Karpas-422 (cell line): ENCODE measurements at regions not wholly inside any gene's neighbourhood (a gene's known extent, or its start where the extent isn't known, plus 50 kb on each side); places are given as distances from the start of the nearest gene placed in this dataset.
"Not testable (repeated sequence)": the region's sequence is repeated elsewhere in the genome, so short reads cannot be mapped to it uniquely, and the experiment has no call there.

Source experiments
- DNase-seq: peaks from one replicate; pipeline ENCODE4 v3.0.0-alpha.2; 2015
- H2AFZ ChIP-seq: fragments of 200-600 bp; sonication (generic); 2 replicates; pipeline ENCODE4 v1.6.1; 2014; ENCODE audit warnings: antibody characterized with exemption, low read length, mixed read lengths
- H3K27ac ChIP-seq: fragments of 200-600 bp; sonication (generic); 2 replicates; pipeline ENCODE4 v1.5.1; 2014; ENCODE audit warnings: mild to moderate bottlenecking, low read length, moderate library complexity
- H3K27me3 ChIP-seq: fragments of 200-600 bp; sonication (generic); 2 replicates; pipeline ENCODE4 v1.6.1; 2014; ENCODE audit warnings: low read length, mixed read lengths
- H3K36me3 ChIP-seq: fragments of 200-600 bp; sonication (generic); 2 replicates; pipeline ENCODE4 v1.6.1; 2014; ENCODE audit warnings: low read length, mixed read lengths; ENCODE audit not compliant: insufficient read depth
- H3K4me1 ChIP-seq: fragments of 200-600 bp; sonication (generic); 2 replicates; pipeline ENCODE4 v1.6.1; 2014; ENCODE audit warnings: mild to moderate bottlenecking, low read length, mixed read lengths
- H3K4me2 ChIP-seq: fragments of 200-600 bp; sonication (generic); 2 replicates; pipeline ENCODE4 v1.6.1; 2014; ENCODE audit warnings: low read length, low read depth, mild to moderate bottlenecking; ENCODE audit not compliant: poor library complexity, severe bottlenecking
- H3K4me3 ChIP-seq: fragments of 200-600 bp; sonication (generic); 2 replicates; pipeline ENCODE4 v1.5.1; 2014; ENCODE audit warnings: mild to moderate bottlenecking, antibody characterized with exemption, low read length, mixed read lengths
- H3K79me2 ChIP-seq: fragments of 200-600 bp; sonication (generic); 2 replicates; pipeline ENCODE4 v1.6.1; 2014; ENCODE audit warnings: mild to moderate bottlenecking, low read length, mixed read lengths
- H3K9ac ChIP-seq: fragments of 200-600 bp; sonication (generic); 2 replicates; pipeline ENCODE4 v1.6.0; 2014; ENCODE audit warnings: low read length
- H3K9me2 ChIP-seq: fragments of 200-600 bp; sonication (generic), shearing (Covaris generic); replicated peaks from 2 replicates; pipeline ENCODE4 v1.6.0; 2014; ENCODE audit warnings: mild to moderate bottlenecking, low read length, moderate library complexity; ENCODE audit not compliant: insufficient read depth
- H3K9me3 ChIP-seq: fragments of 300-700, 200-600 bp; sonication (generic); 2 replicates; pipeline ENCODE4 v1.6.1; 2014; ENCODE audit warnings: low read length, mixed read lengths
- H4K20me1 ChIP-seq: fragments of 200-600 bp; sonication (generic); 2 replicates; pipeline ENCODE4 v1.6.1; 2014; ENCODE audit warnings: mild to moderate bottlenecking, antibody characterized with exemption, low read length, low read depth; ENCODE audit not compliant: insufficient read depth

- H2AFZ ChIP-seq = no peak overlapping the region
- no peaks in the 10 kb centered on the region for H4K20me1 ChIP-seq
- peaks cover 6% of the 10 kb centered on the region for H3K4me1 ChIP-seq
- no peaks in the 10 kb centered on the region for H3K27me3 ChIP-seq
- H3K9me3 ChIP-seq = no peaks in the 10 kb centered on the region
- H3K27ac ChIP-seq = no peak overlapping the region
- H3K4me3 ChIP-seq = no peak overlapping the region
- no peaks in the 10 kb centered on the region for H3K79me2 ChIP-seq
- no peak for DNase-seq
- no peaks in the 10 kb centered on the region for H3K36me3 ChIP-seq
- H3K9ac ChIP-seq = no peak overlapping the region
- no peaks in the 10 kb centered on the region for H3K9me2 ChIP-seq
- no peak overlapping the region for H3K4me2 ChIP-seq
Measured at GRCh38 chr12:25796523-25797000, 161.9 kb upstream of the RASSF8 start.

GRCh38 chr12:25797386-25797785 is 161.1 kb upstream of the RASSF8 start:
- H3K9ac ChIP-seq = no peak overlapping the region
- no peaks in the 10 kb centered on the region for H3K9me3 ChIP-seq
- H3K79me2 ChIP-seq = no peaks in the 10 kb centered on the region
- no peak overlapping the region for H3K27ac ChIP-seq
- H3K4me2 ChIP-seq = no peak overlapping the region
- no peaks in the 10 kb centered on the region for H3K9me2 ChIP-seq
- no peaks in the 10 kb centered on the region for H3K27me3 ChIP-seq
- DNase-seq = no peak
- no peaks in the 10 kb centered on the region for H3K36me3 ChIP-seq
- no peaks in the 10 kb centered on the region for H4K20me1 ChIP-seq
- no peak overlapping the region for H2AFZ ChIP-seq
- peaks cover 6% of the 10 kb centered on the region for H3K4me1 ChIP-seq
- no peak overlapping the region for H3K4me3 ChIP-seq

GRCh38 chr12:25797949-25798348 is 160.5 kb upstream of the RASSF8 start:
- no peaks in the 10 kb centered on the region for H3K9me2 ChIP-seq
- peaks cover 6% of the 10 kb centered on the region for H3K4me1 ChIP-seq
- no peak overlapping the region for H3K4me2 ChIP-seq
- no peaks in the 10 kb centered on the region for H4K20me1 ChIP-seq
- no peak overlapping the region for H3K9ac ChIP-seq
- no peaks in the 10 kb centered on the region for H3K9me3 ChIP-seq
- no peaks in the 10 kb centered on the region for H3K79me2 ChIP-seq
- H3K36me3 ChIP-seq = no peaks in the 10 kb centered on the region
- H3K27ac ChIP-seq = no peak overlapping the region
- no peak overlapping the region for H3K4me3 ChIP-seq
- no peaks in the 10 kb centered on the region for H3K27me3 ChIP-seq
- DNase-seq = no peak
- no peak overlapping the region for H2AFZ ChIP-seq

GRCh38 chr12:25800101-25800500 is 158.4 kb upstream of the RASSF8 start:
- no peaks in the 10 kb centered on the region for H3K27me3 ChIP-seq
- peaks cover 6% of the 10 kb centered on the region for H3K4me1 ChIP-seq
- H3K4me2 ChIP-seq = no peak overlapping the region
- DNase-seq = peak; percentile 41
- H4K20me1 ChIP-seq = no peaks in the 10 kb centered on the region
- no peak overlapping the region for H3K27ac ChIP-seq
- H2AFZ ChIP-seq = no peak overlapping the region
- H3K9me3 ChIP-seq = no peaks in the 10 kb centered on the region
- H3K9ac ChIP-seq = no peak overlapping the region
- H3K4me3 ChIP-seq = no peak overlapping the region
- no peaks in the 10 kb centered on the region for H3K9me2 ChIP-seq
- no peaks in the 10 kb centered on the region for H3K36me3 ChIP-seq
- no peaks in the 10 kb centered on the region for H3K79me2 ChIP-seq

GRCh38 chr12:25801734-25802133 is 156.7 kb upstream of the RASSF8 start:
- no peaks in the 10 kb centered on the region for H3K36me3 ChIP-seq
- no peak overlapping the region for H3K9ac ChIP-seq
- H3K9me2 ChIP-seq = no peaks in the 10 kb centered on the region
- no peak overlapping the region for H2AFZ ChIP-seq
- no peaks in the 10 kb centered on the region for H3K27me3 ChIP-seq
- no peaks in the 10 kb centered on the region for H3K79me2 ChIP-seq
- DNase-seq = no peak
- peaks cover 6% of the 10 kb centered on the region for H3K4me1 ChIP-seq
- no peaks in the 10 kb centered on the region for H3K9me3 ChIP-seq
- H3K4me3 ChIP-seq = no peak overlapping the region
- no peak overlapping the region for H3K27ac ChIP-seq
- H4K20me1 ChIP-seq = no peaks in the 10 kb centered on the region
- no peak overlapping the region for H3K4me2 ChIP-seq

- H3K27me3 ChIP-seq = no peaks in the 10 kb centered on the region
- no peaks in the 10 kb centered on the region for H3K9me3 ChIP-seq
- H3K4me1 ChIP-seq = peaks cover 6% of the 10 kb centered on the region
Measured at GRCh38 chr12:25802143-25802542, 156.3 kb upstream of the RASSF8 start.

GRCh38 chr12:25803029-25803664 is 155.3 kb upstream of the RASSF8 start:
- DNase-seq, H3K4me2 ChIP-seq, H3K27me3 ChIP-seq, H3K79me2 ChIP-seq, H3K27ac ChIP-seq, H3K4me1 ChIP-seq, H3K9me2 ChIP-seq, H3K9ac ChIP-seq, H2AFZ ChIP-seq, H3K9me3 ChIP-seq, H3K4me3 ChIP-seq, H4K20me1 ChIP-seq, H3K36me3 ChIP-seq: not testable (repeated sequence)

More at GRCh38 chr12:25802143-25802542, 156.3 kb upstream of the RASSF8 start:
- Histone ChIP-seq H3K4me3 (no peak overlapping the region), H3K79me2 (no peaks in the 10 kb centered on the region), H3K4me2 (no peak overlapping the region), H3K9ac (no peak overlapping the region), H3K9me2 (no peaks in the 10 kb centered on the region), H3K27ac (no peak overlapping the region), H3K36me3 (no peaks in the 10 kb centered on the region), H4K20me1 (no peaks in the 10 kb centered on the region), H2AFZ (no peak overlapping the region)
- DNase-seq = no peak

GRCh38 chr12:25804286-25804685 is 154.2 kb upstream of the RASSF8 start:
- H3K4me2 ChIP-seq, H3K9ac ChIP-seq, H3K36me3 ChIP-seq: not testable (repeated sequence)

More at GRCh38 chr12:25804286-25804685, 154.2 kb upstream of the RASSF8 start:
- not testable (repeated sequence) for H3K27me3 ChIP-seq, H2AFZ ChIP-seq, H3K79me2 ChIP-seq, H3K9me2 ChIP-seq, H4K20me1 ChIP-seq, H3K9me3 ChIP-seq, DNase-seq, H3K4me3 ChIP-seq, H3K27ac ChIP-seq, H3K4me1 ChIP-seq
